CD14-positive monocyte (primary cell): ENCODE measurements at regions not wholly inside any gene's neighbourhood (a gene's known extent, or its start where the extent isn't known, plus 50 kb on each side); places are given as distances from the start of the nearest gene placed in this dataset.

Experiments
- DNase-seq, 3 donors: peaks; one replicate each; pipeline ENCODE4 v3.0.0-alpha.2; 2011 to 2022
- H2AFZ ChIP-seq: 2 replicates; pipeline ENCODE4 v1.6.0; 2012; ENCODE audit warnings: mild to moderate bottlenecking, low read depth, low read length, inconsistent platforms; ENCODE audit not compliant: insufficient read depth, poor library complexity, severe bottlenecking
- H3K27ac ChIP-seq, 2 donors: 1 replicate in 1 of 2; 2 replicates in 1 of 2; pipeline ENCODE4 v1.5.1; 2012 to 2013; ENCODE audit warnings: low read length in 2 of 2, control low read depth in 1 of 2, inconsistent platforms in 1 of 2, low read depth in 1 of 2, mild to moderate bottlenecking in 1 of 2
- H3K27me3 ChIP-seq, 2 donors: one replicate each; pipeline versions ENCODE4 v1.6.0 to v1.6.1; 2011 to 2013; ENCODE audit warnings: low read length in 2 of 2; ENCODE audit not compliant: control insufficient read depth in 2 of 2, insufficient read depth in 2 of 2
- H3K36me3 ChIP-seq, 2 donors: replicated peaks in 1 of 2; 1 replicate in 1 of 2; 2 replicates in 1 of 2; pipeline versions ENCODE4 v1.5.1 to v1.6.1; 2012 to 2013; ENCODE audit warnings: low read length in 2 of 2, control low read depth in 1 of 2, inconsistent platforms in 1 of 2, mild to moderate bottlenecking in 1 of 2; ENCODE audit not compliant: insufficient read depth in 2 of 2, control insufficient read depth in 1 of 2
- H3K4me1 ChIP-seq, 2 donors: 1 replicate in 1 of 2; 2 replicates in 1 of 2; pipeline versions ENCODE4 v1.5.1 to v1.6.1; 2012 to 2013; ENCODE audit warnings: low read length in 2 of 2, control low read depth in 1 of 2, inconsistent platforms in 1 of 2, mild to moderate bottlenecking in 1 of 2, moderate library complexity in 1 of 2; ENCODE audit not compliant: insufficient read depth in 2 of 2, control insufficient read depth in 1 of 2
- H3K4me2 ChIP-seq: replicated peaks from 2 replicates; pipeline ENCODE3; 2012; ENCODE audit warnings: low read length, moderate library complexity, mild to moderate bottlenecking; ENCODE audit not compliant: poor library complexity, severe bottlenecking; ENCODE audit errors: extremely low read depth
- H3K4me3 ChIP-seq, 3 experiments: fragments of 200-600 bp in 1 of 3; sonication (generic) in 1 of 3; replicated peaks in 1 of 3; 1 replicate in 2 of 3; 2 replicates in 1 of 3; pipeline ENCODE4 v1.5.1; 2011 to 2013; ENCODE audit warnings: low read length in 3 of 3, mild to moderate bottlenecking in 3 of 3, control low read depth in 2 of 3, low read depth in 2 of 3, inconsistent platforms in 1 of 3, moderate library complexity in 1 of 3
- H3K79me2 ChIP-seq: 2 replicates; pipeline ENCODE4 v1.6.0; 2012; ENCODE audit warnings: mild to moderate bottlenecking, control low read depth, inconsistent platforms, low read length, moderate library complexity; ENCODE audit not compliant: insufficient read depth
- H3K9ac ChIP-seq: 2 replicates; pipeline ENCODE4 v1.6.0; 2017; ENCODE audit warnings: low read length, mild to moderate bottlenecking; ENCODE audit not compliant: insufficient read depth, poor library complexity, severe bottlenecking
- H3K9me3 ChIP-seq, 2 donors: replicated peaks in 1 of 2; 1 replicate in 1 of 2; 2 replicates in 1 of 2; pipeline versions ENCODE4 v1.5.1 to v1.6.1; 2012 to 2013; ENCODE audit warnings: low read length in 2 of 2, control low read depth in 1 of 2; ENCODE audit not compliant: control insufficient read depth in 1 of 2, insufficient read depth in 1 of 2
- H4K20me1 ChIP-seq: 2 replicates; pipeline ENCODE4 v1.6.0; 2012; ENCODE audit warnings: mild to moderate bottlenecking, low read length, control low read depth, moderate library complexity; ENCODE audit not compliant: insufficient read depth
- H3K27ac Mint-ChIP-seq, 7 donors: one replicate each; pipeline ENCODE4 v1.8.0; 2020; ENCODE audit warnings: mild to moderate bottlenecking in 7 of 7, mixed read lengths in 7 of 7, moderate library complexity in 6 of 7, inconsistent platforms in 2 of 7
- H3K27me3 Mint-ChIP-seq, 3 donors: one replicate each; pipeline ENCODE4 v1.8.0; 2021 to 2022; ENCODE audit warnings: low read depth in 3 of 3, mild to moderate bottlenecking in 3 of 3, mixed read lengths in 3 of 3, moderate library complexity in 3 of 3, inconsistent platforms in 1 of 3
- H3K36me3 Mint-ChIP-seq, 2 donors: one replicate each; pipeline ENCODE4 v1.8.0; 2020; ENCODE audit warnings: mixed read lengths in 2 of 2, inconsistent platforms in 1 of 2, mild to moderate bottlenecking in 1 of 2
- H3K4me1 Mint-ChIP-seq: one replicate; pipeline ENCODE4 v1.8.0; 2020; ENCODE audit warnings: mild to moderate bottlenecking, mixed read lengths
- H3K4me3 Mint-ChIP-seq, 2 donors: one replicate each; pipeline ENCODE4 v1.8.0; 2020; ENCODE audit warnings: mild to moderate bottlenecking in 2 of 2, mixed read lengths in 2 of 2, moderate library complexity in 1 of 2
- H3K9me3 Mint-ChIP-seq, 7 donors: one replicate each; pipeline ENCODE4 v1.8.0; 2020 to 2022; ENCODE audit warnings: mixed read lengths in 7 of 7, mild to moderate bottlenecking in 6 of 7, moderate library complexity in 6 of 7, inconsistent platforms in 2 of 7
- WGBS: methylation state at CpG from one replicate; pipeline ENCODE4 v1.1.5; 2013; ENCODE audit warnings: missing lambda C conversion rate; ENCODE audit not compliant: insufficient coverage; 5-methylcytosine and 5-hydroxymethylcytosine counted together
- intact Hi-C, 2 donors: fragments of 100-400 bp; cut with micrococcal nuclease; formaldehyde crosslinking; loops; one replicate each; pipeline versions ENCODE4 v1.15.0 to v1.15.1; 2023
- TF ChIP-seq, protein P1 (sequence below): fragments of 200-600 bp; IDR thresholded peaks from one replicate; pipeline ENCODE4 v1.8.0; 2022; ENCODE audit warnings: antibody characterized with exemption, mild to moderate bottlenecking

DNA sequence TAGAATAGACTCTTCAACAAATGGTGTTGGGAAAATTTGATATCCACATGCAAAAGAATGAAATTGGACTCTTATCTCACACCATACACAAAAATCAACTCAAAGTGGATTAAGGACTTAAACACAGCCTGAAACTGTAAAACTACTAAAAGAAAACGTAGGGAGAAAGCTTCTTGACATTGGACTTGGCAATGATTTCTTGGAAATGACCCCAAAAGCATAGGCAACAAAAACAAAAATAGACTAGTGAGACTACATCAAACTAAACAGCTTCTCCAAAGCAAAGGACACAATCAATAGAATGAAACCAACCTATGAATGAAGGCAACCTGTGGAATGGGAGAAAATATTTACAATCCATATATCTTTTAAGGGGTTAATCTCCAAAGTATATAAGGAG is 94.7 kb upstream of the INTU start:
- no peaks in the 10 kb centered on the region for H4K20me1 ChIP-seq

DNA sequence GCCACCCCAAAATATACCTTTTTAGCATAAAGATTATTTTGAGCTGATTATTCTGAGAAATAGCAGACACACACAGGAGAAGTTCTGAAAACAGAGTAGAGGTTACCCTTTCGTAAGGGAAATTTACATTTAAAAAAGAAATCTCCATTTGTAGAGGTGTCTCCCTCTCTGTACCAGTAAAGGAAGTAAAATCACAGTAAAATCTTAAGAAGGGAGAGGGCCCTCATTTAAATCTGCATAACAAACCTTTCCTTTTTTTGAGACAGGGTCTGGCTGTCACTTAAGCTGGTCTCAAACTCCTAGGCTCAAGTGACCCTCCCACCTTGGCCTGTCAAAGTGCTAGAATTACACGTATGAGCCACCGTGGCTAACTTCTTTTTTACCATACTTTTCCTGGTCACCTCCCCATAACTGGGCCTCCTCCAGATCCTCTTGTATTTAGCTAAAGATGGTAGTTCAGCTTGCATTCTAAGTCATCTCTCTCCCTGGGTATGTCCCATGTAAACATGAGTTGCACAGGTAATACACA is 92.2 kb upstream of the INTU start:
- Histone ChIP-seq H3K79me2 (no peaks in the 10 kb centered on the region), H3K27me3 (no peaks in the 10 kb centered on the region), H3K4me1 (no peaks in the 10 kb centered on the region), H3K4me2 (no peak overlapping the region), H4K20me1 (no peaks in the 10 kb centered on the region), H3K4me3 (no peak overlapping the region), H3K27ac (no peak overlapping the region), H3K36me3 (no peaks in the 10 kb centered on the region), H2AFZ (no peak overlapping the region), H3K9me3 (no peaks in the 10 kb centered on the region), H3K9ac (no peak overlapping the region)
- WGBS: no CpG with 5 or more reads among the region's 3 CpGs
- Mint-ChIP-seq H3K4me3 (no peak overlapping the region), H3K27me3 (peaks cover 2 to 5% (median 2%) of the 10 kb centered on the region in 3 donors), H3K36me3 (no peaks in the 10 kb centered on the region), H3K27ac (peak overlapping the region in 1 of 7 donors; percentile 46), H3K9me3 (peaks cover 0 to 5% (median 0%) of the 10 kb centered on the region in 7 donors), H3K4me1 (peaks cover 3% of the 10 kb centered on the region)
- DNase-seq: no peak
- TF ChIP-seq, protein P1, sequence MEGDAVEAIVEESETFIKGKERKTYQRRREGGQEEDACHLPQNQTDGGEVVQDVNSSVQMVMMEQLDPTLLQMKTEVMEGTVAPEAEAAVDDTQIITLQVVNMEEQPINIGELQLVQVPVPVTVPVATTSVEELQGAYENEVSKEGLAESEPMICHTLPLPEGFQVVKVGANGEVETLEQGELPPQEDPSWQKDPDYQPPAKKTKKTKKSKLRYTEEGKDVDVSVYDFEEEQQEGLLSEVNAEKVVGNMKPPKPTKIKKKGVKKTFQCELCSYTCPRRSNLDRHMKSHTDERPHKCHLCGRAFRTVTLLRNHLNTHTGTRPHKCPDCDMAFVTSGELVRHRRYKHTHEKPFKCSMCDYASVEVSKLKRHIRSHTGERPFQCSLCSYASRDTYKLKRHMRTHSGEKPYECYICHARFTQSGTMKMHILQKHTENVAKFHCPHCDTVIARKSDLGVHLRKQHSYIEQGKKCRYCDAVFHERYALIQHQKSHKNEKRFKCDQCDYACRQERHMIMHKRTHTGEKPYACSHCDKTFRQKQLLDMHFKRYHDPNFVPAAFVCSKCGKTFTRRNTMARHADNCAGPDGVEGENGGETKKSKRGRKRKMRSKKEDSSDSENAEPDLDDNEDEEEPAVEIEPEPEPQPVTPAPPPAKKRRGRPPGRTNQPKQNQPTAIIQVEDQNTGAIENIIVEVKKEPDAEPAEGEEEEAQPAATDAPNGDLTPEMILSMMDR: no peak
- intact Hi-C loops: no loop called here

More for the DNA sequence above, 94.7 kb upstream of the INTU start:
- Mint-ChIP-seq H3K9me3 (peaks cover 0 to 6% (median 0%) of the 10 kb centered on the region in 7 donors), H3K4me1 (peaks cover 3% of the 10 kb centered on the region), H3K36me3 (no peaks in the 10 kb centered on the region), H3K27ac (no peak overlapping the region), H3K4me3 (no peak overlapping the region), H3K27me3 (peaks cover 2 to 5% (median 2%) of the 10 kb centered on the region in 3 donors)
- H3K4me1 ChIP-seq: no peaks in the 10 kb centered on the region
- no peak overlapping the region for H3K4me3 ChIP-seq
- intact Hi-C loops: no loop called here
- H3K79me2 ChIP-seq: no peaks in the 10 kb centered on the region
- no peaks in the 10 kb centered on the region for H3K36me3 ChIP-seq
- no peak for DNase-seq
- H2AFZ ChIP-seq: no peak overlapping the region
- H3K9me3 ChIP-seq: no peaks in the 10 kb centered on the region
- H3K27ac ChIP-seq: no peak overlapping the region
- H3K27me3 ChIP-seq: no peaks in the 10 kb centered on the region
- WGBS: no CpG with 5 or more reads among the region's 1 CpG
- TF ChIP-seq, protein P1: no peak
- H3K9ac ChIP-seq: no peak overlapping the region
- no peak overlapping the region for H3K4me2 ChIP-seq
